Fibroblast of skin of left biceps (primary cell): ENCODE measurements at regions not wholly inside any gene's neighbourhood (a gene's known extent, or its start where the extent isn't known, plus 50 kb on each side); places are given as distances from the start of the nearest gene placed in this dataset.
"Not testable (repeated sequence)": the region's sequence is repeated elsewhere in the genome, so short reads cannot be mapped to it uniquely, and the experiment has no call there.

Experiments used
- DNase-seq, 2 experiments: peaks; one replicate each; pipeline ENCODE4 v3.0.0-alpha.2; 2013; ENCODE audit warnings: low read depth in 2 of 2

- DNase-seq: no peak
Measured at GRCh38 chr10:9205558-9205957, 1151.1 kb downstream of the GATA3 start.

DNA sequence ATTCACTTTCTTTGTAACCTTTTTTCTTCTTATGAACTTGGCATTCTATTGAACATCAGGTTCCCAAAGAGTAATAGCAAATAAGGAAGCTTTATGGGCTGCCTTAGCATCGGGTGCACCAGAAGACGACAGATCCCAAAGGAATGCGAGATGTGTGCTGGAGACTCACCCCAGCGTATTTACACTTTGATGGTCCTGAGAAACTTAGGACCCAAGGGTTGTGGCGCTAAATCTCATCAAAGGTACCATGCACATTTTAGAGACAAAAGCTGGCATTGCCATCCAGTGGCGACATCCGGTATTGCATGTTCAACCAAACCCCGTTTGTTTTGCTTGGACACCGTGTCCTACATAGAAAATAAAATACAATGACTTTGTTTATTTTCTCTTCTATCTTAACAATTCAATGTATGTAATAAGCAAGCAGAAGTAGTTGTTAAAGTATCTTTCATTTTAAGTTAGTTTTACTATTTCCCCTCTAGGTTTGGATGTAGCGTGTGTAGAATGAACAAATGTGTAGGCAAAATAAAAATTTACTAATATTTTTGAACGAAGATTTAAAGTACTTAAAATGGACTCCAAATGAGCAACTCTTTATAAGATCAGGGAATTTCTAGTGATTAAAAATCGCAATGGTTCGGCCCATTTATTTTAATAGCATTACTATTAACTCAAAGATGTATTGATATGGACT, 1154.8 kb downstream of the GATA3 start:
- peak; percentile 7 to 12 for DNase-seq

- DNase-seq: no peak
Measured at GRCh38 chr10:9211228-9211627, 1156.7 kb downstream of the GATA3 start.

DNA sequence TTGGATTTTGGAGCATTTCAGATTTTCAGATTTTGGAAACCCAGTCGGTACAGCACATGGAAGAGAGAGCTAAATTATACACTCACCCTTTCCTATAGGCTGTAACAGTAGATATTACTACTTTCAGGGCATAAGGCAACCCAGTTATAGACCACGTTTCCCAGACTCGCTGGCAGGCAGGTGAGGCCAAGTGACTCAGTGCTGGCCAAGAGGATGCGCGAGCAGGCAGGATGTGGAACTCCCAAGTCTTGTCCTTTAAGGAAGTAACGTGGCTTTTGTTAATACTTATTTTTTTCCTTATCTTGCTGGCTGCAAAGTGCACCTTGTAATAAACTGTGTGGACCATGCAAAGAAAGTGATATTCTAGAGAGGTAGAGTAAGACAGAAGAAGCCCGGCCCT, 1160.1 kb downstream of the GATA3 start:
- no peak for DNase-seq

DNA sequence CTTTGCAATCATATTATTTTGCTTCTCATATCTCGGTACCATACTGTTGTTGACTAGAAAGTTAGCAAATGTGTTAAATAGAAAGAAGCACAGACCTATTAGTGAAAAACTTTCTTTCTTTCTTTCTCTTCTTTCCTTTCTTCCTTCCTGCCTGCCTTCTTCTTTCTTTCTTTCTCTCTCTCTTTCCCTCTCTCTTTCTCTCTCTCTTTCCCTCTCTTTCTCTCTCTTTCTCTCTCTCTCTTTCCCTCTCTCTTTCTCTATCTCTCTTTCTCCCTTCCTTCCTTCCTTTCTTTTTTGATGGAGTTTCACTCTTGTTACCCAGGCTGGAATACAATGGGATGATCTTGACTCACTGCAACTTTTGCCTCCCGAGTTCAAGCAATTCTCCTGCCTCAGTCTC, 1160.6 kb downstream of the GATA3 start:
- no peak for DNase-seq

DNA sequence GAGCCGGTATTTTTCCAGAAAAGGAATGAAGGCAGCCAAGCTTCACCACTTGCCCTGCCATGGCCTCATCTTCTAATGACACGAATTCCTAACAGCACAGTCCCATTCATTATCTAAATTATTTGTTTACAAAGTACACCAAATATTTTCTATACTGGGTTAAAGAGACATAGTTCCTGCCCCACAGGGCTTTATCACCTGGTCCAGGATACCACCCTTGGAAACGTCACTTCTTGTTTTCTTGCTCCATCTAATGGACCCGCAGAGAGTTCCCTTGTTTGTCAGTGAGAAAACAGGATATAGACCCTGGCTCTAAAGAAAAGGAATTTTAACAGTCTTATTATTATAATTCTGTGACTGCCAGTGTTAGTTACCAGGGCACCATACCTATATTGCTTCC, 1165.4 kb downstream of the GATA3 start:
- no peak for DNase-seq

- peak; percentile 27 to 29 for DNase-seq
Measured at GRCh38 chr10:9222917-9223316, 1168.4 kb downstream of the GATA3 start.

GRCh38 chr10:9227679-9228365, 1173.3 kb downstream of the GATA3 start:
- DNase-seq: no peak

DNA sequence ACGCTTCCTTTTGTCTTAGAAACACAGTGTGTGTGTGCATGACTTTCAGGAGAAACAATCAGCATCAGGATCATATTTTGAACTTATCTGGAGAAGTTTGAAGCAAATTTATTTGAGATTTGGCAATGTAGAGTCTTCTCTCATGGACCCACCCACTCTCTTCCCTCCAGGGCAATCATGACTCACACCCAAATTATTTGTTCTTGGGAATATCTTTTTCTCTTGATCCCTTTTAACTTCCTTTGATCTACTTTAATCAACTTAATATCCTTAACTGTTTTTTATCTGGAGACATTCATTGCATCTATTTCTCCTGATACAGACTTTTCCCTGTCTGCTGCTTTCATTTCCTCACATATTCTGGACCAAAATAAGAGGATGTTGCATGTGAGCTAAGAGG, 1174.3 kb downstream of the GATA3 start:
- no peak for DNase-seq

DNA sequence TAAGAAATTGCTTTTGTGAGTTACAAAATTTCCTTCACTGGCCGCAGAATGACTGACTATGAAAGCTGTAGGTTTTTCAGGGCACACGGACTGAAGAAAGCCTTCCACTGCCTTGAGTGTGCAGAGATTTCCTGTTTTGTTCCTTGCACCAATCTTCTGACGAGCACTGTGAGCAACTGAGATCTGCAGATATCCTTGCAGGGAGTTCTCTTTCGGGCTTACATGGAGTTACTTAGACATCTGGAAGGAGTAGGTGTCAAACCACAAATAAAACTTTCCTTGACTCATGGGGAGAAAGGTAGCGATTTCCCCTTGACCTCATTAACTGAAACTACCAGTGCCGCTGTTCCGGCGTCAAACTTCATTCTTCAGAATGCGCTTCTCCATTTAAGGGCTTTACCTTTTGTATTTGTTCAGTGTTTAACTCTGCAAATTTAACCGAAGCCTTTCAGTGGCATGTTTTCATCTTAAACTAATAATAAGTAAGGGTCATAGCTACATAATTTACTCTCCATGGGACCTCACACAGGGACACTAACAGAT, 1175.3 kb downstream of the GATA3 start:
- no peak for DNase-seq

DNA sequence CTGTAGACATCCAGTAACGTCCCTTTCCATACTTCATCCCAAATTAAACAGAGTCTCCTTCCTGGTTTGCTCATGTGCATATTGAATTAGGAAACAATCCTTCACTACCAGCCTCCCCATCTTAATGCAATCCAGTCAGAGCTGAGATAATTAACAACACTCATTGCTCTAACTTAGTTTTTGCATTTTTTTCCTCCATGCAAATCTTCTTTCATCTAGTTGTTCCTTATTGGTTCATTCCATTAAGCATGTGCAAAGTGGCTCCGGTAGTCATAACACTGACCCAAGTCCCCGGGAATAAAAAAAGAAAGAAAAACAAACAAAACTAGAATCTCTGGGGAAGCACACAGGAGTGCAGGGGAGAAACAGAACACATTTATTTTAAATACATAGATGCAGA, 1176.1 kb downstream of the GATA3 start:
- no peak for DNase-seq

- DNase-seq: no peak
Measured at GRCh38 chr10:9234191-9234590, 1179.7 kb downstream of the GATA3 start.

DNA sequence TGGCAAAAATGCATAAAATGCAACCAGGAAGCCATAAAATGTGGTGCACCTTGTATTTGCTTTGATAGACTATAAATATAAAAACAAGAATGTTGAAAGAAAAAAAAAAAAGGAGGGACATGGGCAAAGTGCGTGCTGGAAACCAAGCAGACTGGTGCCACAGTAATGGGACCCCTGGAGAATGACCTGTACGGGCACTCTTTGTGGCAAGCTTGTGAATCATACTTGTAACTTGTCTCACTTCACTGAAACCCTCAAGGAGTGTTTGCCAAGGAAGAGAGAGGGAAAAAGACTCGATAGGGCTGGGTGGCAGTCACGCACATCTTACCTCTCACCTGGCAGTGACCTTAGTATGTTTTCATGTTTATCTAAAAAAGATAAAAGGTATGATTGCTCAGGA, 1183.6 kb downstream of the GATA3 start:
- no peak for DNase-seq

- DNase-seq: no peak
Measured at GRCh38 chr10:9239298-9239697, 1184.8 kb downstream of the GATA3 start.

GRCh38 chr10:9243941-9244411, 1189.5 kb downstream of the GATA3 start:
- DNase-seq: no peak

DNA sequence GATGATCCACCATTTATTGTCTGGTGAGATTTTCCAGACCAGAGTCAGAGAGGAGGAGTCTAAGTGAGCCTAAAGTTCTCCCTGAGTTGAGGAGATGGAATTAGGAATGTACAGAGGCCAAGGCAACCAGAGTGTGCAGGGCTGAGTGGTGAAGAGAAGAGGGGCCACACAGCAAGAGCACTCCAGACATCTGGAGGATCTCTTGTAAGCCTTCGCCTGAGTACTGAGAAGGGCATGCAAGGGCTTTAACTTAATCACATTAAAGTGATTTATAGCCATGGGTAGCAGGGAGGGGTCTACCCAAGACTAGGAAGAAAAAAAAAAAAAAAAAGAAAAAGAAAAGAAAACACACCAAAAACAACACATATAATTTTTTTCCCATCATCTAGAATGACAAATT, 1190.4 kb downstream of the GATA3 start:
- DNase-seq: no peak

DNA sequence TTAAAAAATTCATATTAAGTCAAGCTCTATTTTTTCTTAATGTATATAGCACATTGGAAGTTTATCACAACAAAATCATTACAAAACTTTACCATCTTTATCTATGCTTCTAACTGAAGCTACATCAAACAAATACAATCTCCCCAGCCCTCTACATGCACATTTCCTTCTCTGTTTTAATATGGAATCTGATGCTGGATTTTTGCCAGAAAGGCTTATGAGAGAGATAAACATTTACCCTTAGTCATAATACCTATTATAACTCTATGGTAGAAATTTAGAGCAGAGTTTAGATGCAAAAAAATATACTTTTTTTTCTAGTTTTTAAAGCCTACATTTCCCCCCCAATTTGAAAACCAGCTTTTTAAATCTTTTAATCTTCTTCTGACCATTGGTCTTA, 1198.6 kb downstream of the GATA3 start:
- DNase-seq: peak; percentile 19 to 31

- DNase-seq: peak; percentile 49 to 53
Measured at GRCh38 chr10:9254353-9254752, 1199.9 kb downstream of the GATA3 start.

DNA sequence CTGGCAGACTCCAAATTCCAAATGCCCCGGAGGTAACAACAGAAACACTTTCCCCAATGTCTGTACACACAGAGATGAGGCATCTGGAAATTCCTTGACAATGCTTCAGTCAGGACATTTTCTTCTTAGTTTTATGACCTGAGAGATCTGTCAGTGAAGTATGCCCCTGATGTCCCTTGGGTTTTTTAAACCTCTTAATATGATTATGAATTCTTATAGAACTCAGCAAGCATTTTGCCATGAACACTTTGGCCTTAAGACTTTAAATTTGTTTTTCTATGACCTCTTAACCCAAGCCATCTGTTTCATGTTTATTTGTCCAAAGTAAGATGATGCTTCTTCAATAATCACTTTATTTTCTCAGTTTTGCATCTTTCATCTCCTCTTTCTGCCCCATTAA, 1206.2 kb downstream of the GATA3 start:
- DNase-seq: no peak

DNA sequence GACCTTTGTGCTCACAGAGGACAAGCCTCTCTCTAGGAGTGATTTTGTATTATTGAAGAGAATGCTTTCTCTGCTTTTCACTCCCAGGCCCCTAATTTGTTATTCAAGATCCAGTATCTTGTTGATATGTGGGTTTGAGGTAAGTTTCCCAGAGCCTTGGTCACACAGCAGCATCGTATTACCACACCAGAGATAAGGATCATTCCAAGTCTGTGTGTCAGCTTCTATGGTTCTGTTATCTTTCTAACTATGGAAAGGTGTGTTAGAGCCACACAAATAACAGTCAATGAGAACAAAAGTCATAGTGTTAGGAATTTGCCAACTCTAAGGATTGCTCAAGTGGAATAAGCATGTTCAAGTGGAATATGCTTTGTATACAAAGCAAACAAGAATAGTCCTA, 1208.3 kb downstream of the GATA3 start:
- no peak for DNase-seq

- no peak for DNase-seq
Measured at GRCh38 chr10:9268176-9268575, 1213.7 kb downstream of the GATA3 start.

DNA sequence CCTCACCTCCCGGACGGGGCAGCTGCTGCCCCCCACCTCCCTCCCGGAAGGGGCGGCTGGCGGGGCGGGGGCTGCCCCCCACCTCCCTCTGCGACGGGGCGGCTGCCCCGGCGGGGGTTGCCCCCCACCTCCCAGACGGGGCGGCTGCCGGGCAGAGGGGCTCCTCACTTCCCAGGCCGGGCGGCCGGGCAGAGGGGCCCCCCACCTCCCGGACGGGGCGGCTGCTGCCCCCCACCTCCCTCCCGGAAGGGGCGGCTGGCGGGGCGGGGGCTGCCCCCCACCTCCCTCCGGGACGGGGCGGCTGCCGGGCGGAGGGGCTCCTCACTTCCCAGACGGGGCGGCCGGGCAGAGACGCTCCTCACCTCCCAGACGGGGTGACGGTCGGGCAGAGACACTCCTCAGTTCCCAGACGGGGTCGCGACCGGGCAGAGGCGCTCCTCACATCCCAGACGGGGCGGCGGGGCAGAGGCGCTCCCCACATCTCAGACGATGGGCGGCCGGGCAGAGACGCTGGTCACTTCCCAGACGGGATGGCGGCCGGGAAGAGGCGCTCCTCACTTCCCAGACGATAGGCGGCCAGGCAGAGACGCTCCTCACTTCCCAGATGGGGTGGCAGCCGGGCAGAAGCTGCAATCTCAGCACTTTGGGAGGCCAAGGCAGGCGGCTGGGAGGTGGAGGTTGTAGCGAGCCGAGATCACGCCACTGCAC, 1218.8 kb downstream of the GATA3 start:
- DNase-seq: not testable (repeated sequence)
